SW 1271 (cell line): ENCODE measurements at regions not wholly inside any gene's neighbourhood (a gene's known extent, or its start where the extent isn't known, plus 50 kb on each side); places are given as distances from the start of the nearest gene placed in this dataset.

Source experiments
- DNase-seq, 2 experiments: peaks; one replicate each; lab custom pipeline; 2025; lab: John Stamatoyannopoulos, UW

DNA sequence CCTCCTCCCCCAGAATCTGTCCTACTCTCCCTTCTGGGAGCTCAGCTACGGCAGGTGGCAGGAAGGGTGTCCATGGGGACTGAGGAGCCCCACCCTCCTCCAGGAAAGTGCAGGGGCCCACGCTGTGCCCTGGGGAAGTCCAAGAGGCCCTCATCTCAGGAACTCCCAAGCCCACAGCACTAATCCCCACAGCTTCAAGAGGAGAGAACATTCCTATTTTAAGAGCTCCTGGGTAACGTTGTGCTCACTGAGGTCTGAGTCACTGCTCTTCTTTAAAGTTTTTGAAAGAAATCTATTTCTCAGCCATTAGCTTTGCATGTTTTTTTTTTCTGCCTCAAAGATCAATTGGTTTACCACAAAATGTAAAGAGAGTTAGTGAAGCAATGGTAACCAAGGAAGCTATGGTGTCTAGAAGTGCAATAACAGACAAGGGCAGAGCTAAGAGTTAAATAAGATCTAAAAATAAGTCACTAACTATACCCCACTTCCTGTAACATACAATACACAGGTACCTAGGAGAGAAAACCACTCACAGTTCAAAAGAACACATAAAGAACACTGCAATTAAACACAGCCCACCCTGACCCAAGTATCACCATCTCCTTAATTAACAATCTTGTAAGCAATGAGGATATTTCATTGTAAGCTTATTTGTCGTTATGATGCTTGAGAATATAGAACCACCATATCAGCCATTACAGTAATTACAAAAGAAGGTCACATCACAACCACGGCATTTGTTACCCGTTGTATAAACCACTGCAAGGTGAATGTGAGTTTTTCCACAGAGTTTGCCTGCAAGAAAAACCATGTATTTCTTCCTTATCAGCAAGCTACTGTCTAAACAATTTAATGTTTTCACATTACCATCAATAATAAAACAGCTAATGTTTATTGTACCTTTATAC lies 382.3 kb upstream of the SLC30A5 start:
- DNase-seq, result no peak

- no peak for DNase-seq
Measured at GRCh38 chr5:68714810-68715209, 379.0 kb upstream of the SLC30A5 start.

- DNase-seq, result no peak
Measured at GRCh38 chr5:68720884-68721610, 372.8 kb upstream of the SLC30A5 start.

GRCh38 chr5:68722357-68722756 lies 371.5 kb upstream of the SLC30A5 start:
- DNase-seq, result no peak

GRCh38 chr5:68725905-68726683 lies 367.7 kb upstream of the SLC30A5 start:
- no peak for DNase-seq

- no peak for DNase-seq
Measured at GRCh38 chr5:68727931-68728330, 365.9 kb upstream of the SLC30A5 start.

DNA sequence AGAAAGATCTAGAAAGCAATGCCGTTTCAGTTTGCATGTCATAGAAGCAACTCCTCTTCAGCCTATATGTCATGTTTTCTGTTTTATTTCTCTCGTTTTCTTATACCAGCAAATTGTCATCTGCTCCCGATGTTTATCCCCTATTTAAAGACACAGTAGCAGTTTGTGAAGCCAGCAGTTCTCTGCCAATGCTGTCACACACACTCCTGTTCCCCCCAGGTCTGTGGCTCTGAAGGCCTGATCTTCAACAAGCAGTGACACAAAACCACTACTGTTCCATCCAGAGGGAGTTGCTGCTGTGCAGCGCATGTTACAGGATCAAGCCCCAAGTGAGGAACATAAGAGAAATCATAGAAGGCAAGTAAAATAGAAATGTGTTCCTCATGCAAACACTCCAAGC lies 364.1 kb upstream of the SLC30A5 start:
- DNase-seq, result no peak

DNA sequence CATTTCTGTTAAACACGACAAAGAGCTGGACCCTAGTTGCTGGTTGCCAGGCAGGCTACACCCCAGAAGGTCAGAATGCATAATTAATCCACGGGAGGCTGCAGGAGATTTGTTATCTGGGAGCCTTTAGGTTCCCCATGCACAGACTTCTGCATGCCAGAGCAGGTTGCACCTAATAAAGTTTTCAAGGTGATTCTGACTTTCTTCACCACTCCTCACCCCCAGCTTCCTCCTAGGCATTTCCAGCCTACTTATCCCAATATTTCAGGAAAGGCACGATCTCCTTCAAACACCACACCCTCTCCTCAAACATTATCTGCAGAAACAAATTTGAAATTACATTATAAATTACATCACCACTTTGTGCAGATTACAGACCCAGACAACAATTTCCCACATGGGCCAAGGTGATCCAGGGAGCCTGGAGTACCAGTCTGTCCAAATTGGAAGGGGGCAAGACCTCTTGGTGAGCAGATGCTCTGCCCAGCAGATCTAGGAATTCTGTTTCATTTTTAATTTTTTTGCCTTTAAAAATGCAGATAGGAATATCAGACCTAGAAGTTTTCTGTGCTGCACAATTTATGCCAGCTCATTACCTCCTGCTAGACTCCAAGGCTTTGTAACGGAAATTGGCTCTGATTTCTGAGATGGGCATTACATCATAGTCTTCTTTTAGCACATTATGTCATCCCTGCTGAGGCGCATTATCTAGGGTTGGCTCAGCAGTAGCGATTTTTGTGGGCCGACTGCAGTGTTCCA lies 363.4 kb upstream of the SLC30A5 start:
- DNase-seq, result no peak

GRCh38 chr5:68730979-68731654 lies 362.7 kb upstream of the SLC30A5 start:
- no peak for DNase-seq

- no peak for DNase-seq
Measured at GRCh38 chr5:68732251-68732650, 361.6 kb upstream of the SLC30A5 start.

GRCh38 chr5:68734781-68735180 lies 359.0 kb upstream of the SLC30A5 start:
- DNase-seq, result no peak

DNA sequence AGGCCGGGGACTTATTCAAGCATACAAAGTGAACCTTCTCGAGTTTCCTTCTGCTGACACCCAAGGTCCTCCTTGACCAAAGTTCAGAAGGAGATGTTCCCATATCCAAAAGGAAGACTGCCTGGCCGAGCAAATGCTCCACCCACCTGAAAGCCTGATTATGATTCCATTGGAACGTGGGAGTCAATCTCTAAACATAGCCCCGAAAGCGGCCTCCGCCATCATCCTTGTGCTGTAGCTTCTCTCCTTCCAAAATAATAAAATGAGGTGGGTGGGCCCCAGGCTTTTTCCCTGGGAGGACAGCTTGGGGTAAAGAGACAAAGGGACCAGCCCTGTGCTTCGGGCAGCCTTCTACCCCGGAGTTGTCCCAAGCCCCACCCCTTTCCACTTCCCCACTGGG lies 355.6 kb upstream of the SLC30A5 start:
- no peak for DNase-seq

DNA sequence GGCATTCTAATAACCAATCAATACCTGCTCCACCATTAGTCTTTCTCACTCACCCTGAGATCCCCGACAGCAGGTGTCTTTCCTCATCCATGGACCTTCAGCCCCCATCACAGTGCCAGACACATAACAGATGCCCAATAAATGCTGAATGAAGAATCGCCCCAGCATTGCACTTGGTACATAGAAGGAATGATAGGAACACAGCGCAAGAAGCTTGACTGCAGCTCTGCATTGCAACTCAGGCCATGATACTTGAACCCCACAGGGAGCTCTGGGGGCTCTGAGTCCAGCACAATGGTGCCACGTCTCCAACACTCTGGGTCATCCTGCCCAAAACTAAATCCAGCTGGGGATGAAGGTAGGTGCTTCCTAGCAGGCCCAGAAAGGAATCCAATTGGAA lies 355.0 kb upstream of the SLC30A5 start:
- DNase-seq, result no peak

GRCh38 chr5:68739752-68740151 lies 354.1 kb upstream of the SLC30A5 start:
- no peak for DNase-seq

DNA sequence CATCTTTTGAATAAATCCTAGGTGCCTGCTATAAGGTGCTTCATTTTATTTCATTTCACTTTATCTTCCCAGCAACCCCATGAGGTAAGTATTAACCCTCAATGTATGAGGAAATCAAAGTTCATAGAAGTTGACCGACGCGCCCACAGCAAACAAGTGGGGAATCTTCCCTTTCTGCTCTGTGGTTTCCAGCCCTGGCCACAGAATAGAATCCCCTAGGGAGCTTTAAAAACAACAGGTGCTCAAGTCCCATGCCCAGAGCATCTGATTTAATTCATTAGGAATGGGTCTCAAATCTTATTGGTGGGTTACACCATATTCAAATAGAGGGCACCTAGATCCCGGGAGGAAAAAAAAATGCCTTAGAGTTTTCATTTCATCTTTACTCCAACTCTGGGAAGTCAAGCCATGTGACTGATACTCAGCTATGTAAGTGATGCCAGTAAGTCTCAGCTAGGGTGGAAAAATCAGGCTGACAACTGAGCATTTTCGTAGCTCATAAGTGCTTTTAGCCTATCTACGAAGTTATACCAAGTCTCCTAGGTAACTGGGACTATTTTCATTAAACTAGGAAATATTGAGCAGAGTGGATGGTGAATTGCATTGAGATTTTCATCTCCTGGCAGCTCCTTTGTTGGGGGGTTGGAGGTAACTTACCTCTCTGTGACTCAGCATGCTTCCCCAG lies 353.4 kb upstream of the SLC30A5 start:
- no peak for DNase-seq

GRCh38 chr5:68744206-68744605 lies 349.6 kb upstream of the SLC30A5 start:
- no peak for DNase-seq

DNA sequence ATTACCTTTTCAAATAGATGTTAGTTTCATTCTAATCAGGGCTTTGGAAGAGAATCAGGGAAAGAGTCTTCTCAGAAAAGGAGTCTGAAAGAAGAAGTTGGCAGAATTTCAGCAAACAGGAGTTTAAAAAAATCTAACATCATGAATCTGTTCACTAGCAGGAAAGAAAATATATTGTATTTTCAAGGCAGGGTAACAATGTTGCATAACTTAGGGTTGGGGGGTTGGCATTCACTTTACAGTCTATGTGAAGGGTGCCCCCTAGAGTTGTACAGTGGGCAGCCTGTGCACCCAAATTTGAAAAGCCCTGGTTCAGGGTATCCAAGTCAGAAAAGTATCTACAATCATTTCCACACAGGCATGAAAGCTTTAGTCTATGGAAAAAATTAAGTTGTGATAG lies 348.4 kb upstream of the SLC30A5 start:
- no peak for DNase-seq

GRCh38 chr5:68746220-68746619 lies 347.6 kb upstream of the SLC30A5 start:
- no peak for DNase-seq

GRCh38 chr5:68746643-68747420 lies 347.0 kb upstream of the SLC30A5 start:
- DNase-seq, result no peak

DNA sequence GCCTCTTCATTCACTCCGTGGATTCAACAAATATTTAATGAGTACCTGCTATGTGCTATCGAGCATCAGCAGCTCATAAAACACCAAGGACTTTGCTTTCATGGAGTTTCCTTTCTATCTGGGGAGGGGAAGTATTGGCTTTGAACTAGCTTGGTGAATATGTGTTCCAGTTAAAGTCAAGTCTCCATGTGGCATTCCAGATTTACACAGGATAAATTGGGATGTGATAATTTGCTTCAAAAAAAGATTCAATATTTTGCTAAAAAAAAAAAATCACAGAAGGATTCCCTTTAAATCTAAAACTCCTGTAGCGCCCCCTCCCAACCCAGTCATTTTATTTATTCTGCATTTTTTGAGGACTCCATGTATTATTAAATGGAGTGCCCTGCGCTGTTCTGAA lies 346.3 kb upstream of the SLC30A5 start:
- DNase-seq, result no peak
